OCI-LY7 (cell line): ENCODE measurements at regions not wholly inside any gene's neighbourhood (a gene's known extent, or its start where the extent isn't known, plus 50 kb on each side); places are given as distances from the start of the nearest gene placed in this dataset.

ENCODE experiments used
- BruUV-seq: library from RNA; stranded (reverse); fragments of 400-500 nt; replicated peaks from 2 replicates; lab custom pipeline; 2021; lab: Mats Ljungman, UMichigan
- CTCF ChIA-PET: fragments of 300-600 bp; sonication (Branson Sonifier 250); formaldehyde crosslinking; loops from one replicate; lab custom pipeline; 2022; ENCODE audit warnings: antibody characterized with exemption; ENCODE audit not compliant: unreplicated experiment; lab: Charles Lee
- POLR2A ChIA-PET: fragments of 300-600 bp; sonication (Branson Sonifier 250); formaldehyde crosslinking; loops from one replicate; lab custom pipeline; 2022; ENCODE audit warnings: antibody characterized with exemption; lab: Charles Lee
- DNase-seq: peaks from one replicate; pipeline ENCODE4 v3.0.0-alpha.2; 2015; ENCODE audit warnings: low spot score
- H2AFZ ChIP-seq: fragments of 200-600 bp; sonication (generic), shearing (Covaris generic); 2 replicates; pipeline ENCODE4 v1.6.1; 2014; ENCODE audit warnings: mild to moderate bottlenecking, antibody characterized with exemption, low read length, moderate library complexity
- H3K27ac ChIP-seq: fragments of 200-600 bp; sonication (generic); 2 replicates; pipeline ENCODE4 v1.5.1; 2014; ENCODE audit warnings: mixed run types, low read depth, mild to moderate bottlenecking, moderate library complexity, low read length, inconsistent platforms; ENCODE audit not compliant: poor library complexity, severe bottlenecking
- H3K36me3 ChIP-seq: fragments of 200-600 bp; sonication (generic); 2 replicates; pipeline ENCODE4 v1.6.1; 2014; ENCODE audit warnings: mild to moderate bottlenecking, antibody characterized with exemption, low read length, moderate library complexity, mixed read lengths; ENCODE audit not compliant: insufficient read depth
- H3K4me1 ChIP-seq: fragments of 200-600 bp; sonication (generic); 2 replicates; pipeline ENCODE4 v1.5.1; 2014; ENCODE audit warnings: mild to moderate bottlenecking, low read length; ENCODE audit not compliant: insufficient read depth, poor library complexity, severe bottlenecking
- H3K4me2 ChIP-seq: fragments of 200-600 bp; sonication (generic); 2 replicates; pipeline ENCODE4 v1.6.1; 2014; ENCODE audit warnings: mild to moderate bottlenecking, low read length
- H3K4me3 ChIP-seq: fragments of 200-600 bp; sonication (generic); 2 replicates; pipeline ENCODE4 v1.5.1; 2014; ENCODE audit warnings: mild to moderate bottlenecking, low read depth, low read length; ENCODE audit not compliant: poor library complexity, severe bottlenecking
- H3K79me2 ChIP-seq: fragments of 200-600 bp; sonication (generic); 2 replicates; pipeline ENCODE4 v1.6.1; 2016; ENCODE audit warnings: low read depth, mild to moderate bottlenecking, low read length, moderate library complexity, mixed read lengths; ENCODE audit not compliant: insufficient read depth
- H3K9me2 ChIP-seq: fragments of 200-600 bp; sonication (generic); 2 replicates; pipeline ENCODE4 v1.6.1; 2016; ENCODE audit warnings: mild to moderate bottlenecking, low read length, mixed read lengths; ENCODE audit not compliant: insufficient read depth
- H3K9me3 ChIP-seq: fragments of 200-600 bp; sonication (generic); 2 replicates; pipeline ENCODE4 v1.6.1; 2014; ENCODE audit warnings: mild to moderate bottlenecking, mixed run types, low read length, mixed read lengths
- H4K20me1 ChIP-seq: fragments of 200-600 bp; sonication (generic); 2 replicates; pipeline ENCODE4 v1.6.1; 2014; ENCODE audit warnings: mild to moderate bottlenecking, antibody characterized with exemption, low read length, moderate library complexity, mixed read lengths; ENCODE audit not compliant: insufficient read depth
- CTCF ChIP-seq: fragments of 200-600 bp; sonication (generic); conservative IDR thresholded peaks from 2 replicates; pipeline ENCODE4 v1.5.1; 2014; ENCODE audit warnings: mild to moderate bottlenecking, antibody characterized with exemption, low read length, moderate library complexity, mixed read lengths
- EZH2phosphoT487 ChIP-seq: fragments of 200-600 bp; sonication (generic); IDR thresholded peaks from 2 replicates; pipeline ENCODE4 v1.6.1; 2018; ENCODE audit warnings: low read depth, borderline replicate concordance, mild to moderate bottlenecking, mixed run types, antibody characterized with exemption, low read length, moderate library complexity, mixed read lengths
- intact Hi-C: fragments of 100-400 bp; cut with micrococcal nuclease; formaldehyde crosslinking; loops from one replicate; pipeline ENCODE4 v1.10.0; 2022; ENCODE audit not compliant: unreplicated experiment

GRCh38 chr7:97639036-97639435 lies 92.8 kb upstream of the TAC1 start:
- POLR2A ChIA-PET, result interaction anchor here (0.6 kb wide), 1 partner anchor 115 kb away, joined by 3 read pairs; no protein-coding TSS in a partner anchor
- Histone ChIP-seq H3K9me3 (no peaks in the 10 kb centered on the region), H2AFZ (no peak overlapping the region), H3K79me2 (no peaks in the 10 kb centered on the region), H3K4me1 (no peaks in the 10 kb centered on the region), H3K4me3 (no peak overlapping the region), H3K36me3 (no peaks in the 10 kb centered on the region), H3K4me2 (no peak overlapping the region), H4K20me1 (no peaks in the 10 kb centered on the region), H3K27ac (no peak overlapping the region), H3K9me2 (no peaks in the 10 kb centered on the region)
- TF ChIP-seq CTCF, result no peak
- TF ChIP-seq EZH2phosphoT487, result no peak
- intact Hi-C loops, result no loop called here
- BruUV-seq, result no TSS peak
- DNase-seq, result no peak
- CTCF ChIA-PET, result no interaction called here

GRCh38 chr7:97659363-97660045 lies 72.4 kb upstream of the TAC1 start:
- CTCF ChIA-PET, result no interaction called here
- no peak overlapping the region for H3K27ac ChIP-seq
- H3K4me3 ChIP-seq, result no peak overlapping the region
- BruUV-seq, result no TSS peak
- POLR2A ChIA-PET, result no interaction called here
- DNase-seq, result no peak
- H3K9me2 ChIP-seq, result no peaks in the 10 kb centered on the region
- no peaks in the 10 kb centered on the region for H3K9me3 ChIP-seq
- TF ChIP-seq CTCF, result no peak
- no peak for TF ChIP-seq EZH2phosphoT487
- intact Hi-C loops, result no loop called here
- H3K4me2 ChIP-seq, result no peak overlapping the region
- no peaks in the 10 kb centered on the region for H3K4me1 ChIP-seq
- no peaks in the 10 kb centered on the region for H4K20me1 ChIP-seq
- no peaks in the 10 kb centered on the region for H3K79me2 ChIP-seq
- H3K36me3 ChIP-seq, result no peaks in the 10 kb centered on the region
- no peak overlapping the region for H2AFZ ChIP-seq

- BruUV-seq, result no TSS peak
- H3K4me3 ChIP-seq, result no peak overlapping the region
- no peaks in the 10 kb centered on the region for H3K9me2 ChIP-seq
- no peak overlapping the region for H3K4me2 ChIP-seq
- no peaks in the 10 kb centered on the region for H3K9me3 ChIP-seq
- H3K4me1 ChIP-seq, result no peaks in the 10 kb centered on the region
- no peaks in the 10 kb centered on the region for H4K20me1 ChIP-seq
- TF ChIP-seq CTCF (no peak), EZH2phosphoT487 (no peak)
- intact Hi-C loops, result no loop called here
- POLR2A ChIA-PET, result no interaction called here
- no peak for DNase-seq
- H3K36me3 ChIP-seq, result no peaks in the 10 kb centered on the region
- no peak overlapping the region for H2AFZ ChIP-seq
- CTCF ChIA-PET, result no interaction called here
- no peaks in the 10 kb centered on the region for H3K79me2 ChIP-seq
- no peak overlapping the region for H3K27ac ChIP-seq
These were observed 64.5 kb upstream of the TAC1 start for GRCh38 chr7:97667359-97667758.
